Breast epithelium (tissue), 4 donors: ENCODE measurements at regions not wholly inside any gene's neighbourhood (a gene's known extent, or its start where the extent isn't known, plus 50 kb on each side); places are given as distances from the start of the nearest gene placed in this dataset.

Experiments
- DNase-seq, 2 donors: peaks; one replicate each; pipeline ENCODE4 v3.0.0-alpha.2; 2019; ENCODE audit warnings: low spot score in 2 of 2
- H3K27ac ChIP-seq, 2 donors: fragments of 200-600 bp; sonication (generic) in 1 of 2; one replicate each; pipeline ENCODE4 v1.5.1; 2016 to 2019; ENCODE audit warnings: mild to moderate bottlenecking in 1 of 2
- H3K27me3 ChIP-seq, 2 donors: fragments of 200-600 bp; sonication (generic) in 1 of 2; one replicate each; pipeline versions ENCODE4 v1.5.1 to v1.6.0; 2017 to 2019; ENCODE audit warnings: control low read depth in 1 of 2, mild to moderate bottlenecking in 1 of 2
- H3K36me3 ChIP-seq: fragments of 200-600 bp; one replicate; pipeline ENCODE4 v1.5.1; 2019
- H3K4me1 ChIP-seq, 2 donors: fragments of 200-600 bp; sonication (generic); one replicate each; pipeline ENCODE4 v1.5.1; 2016 to 2019; ENCODE audit warnings: control low read depth in 1 of 2
- H3K4me3 ChIP-seq, 3 donors: fragments of 200-600 bp; sonication (generic); 1 replicate in 2 of 3; 2 replicates in 1 of 3; pipeline ENCODE4 v1.5.1; 2016 to 2019; ENCODE audit warnings: mild to moderate bottlenecking in 3 of 3, moderate library complexity in 2 of 3
- H3K9me3 ChIP-seq, 2 donors: fragments of 200-600 bp; sonication (generic) in 1 of 2; one replicate each; pipeline ENCODE4 v1.5.1; 2016 to 2019; ENCODE audit warnings: control low read depth in 1 of 2
- CTCF ChIP-seq, 3 donors: fragments of 450-650 bp; IDR thresholded peaks; one replicate each; pipeline ENCODE4 v1.5.1; 2016 to 2017; ENCODE audit warnings: antibody characterized with exemption in 3 of 3, mild to moderate bottlenecking in 3 of 3, moderate library complexity in 3 of 3
- POLR2A ChIP-seq: fragments of 450-650 bp; IDR thresholded peaks from one replicate; pipeline ENCODE4 v1.6.1; 2016; ENCODE audit warnings: antibody characterized with exemption, mild to moderate bottlenecking, moderate library complexity
- POLR2AphosphoS5 ChIP-seq, 3 donors: sonication (generic); formaldehyde crosslinking; IDR thresholded peaks; one replicate each; pipeline ENCODE4 v1.6.1; 2017; ENCODE audit warnings: antibody characterized with exemption in 3 of 3
- intact Hi-C: fragments of 100-400 bp; cut with DNase I; formaldehyde crosslinking; loops from one replicate; pipeline ENCODE4 v1.15.1; 2023; ENCODE audit warnings: low total_unique reads

DNA sequence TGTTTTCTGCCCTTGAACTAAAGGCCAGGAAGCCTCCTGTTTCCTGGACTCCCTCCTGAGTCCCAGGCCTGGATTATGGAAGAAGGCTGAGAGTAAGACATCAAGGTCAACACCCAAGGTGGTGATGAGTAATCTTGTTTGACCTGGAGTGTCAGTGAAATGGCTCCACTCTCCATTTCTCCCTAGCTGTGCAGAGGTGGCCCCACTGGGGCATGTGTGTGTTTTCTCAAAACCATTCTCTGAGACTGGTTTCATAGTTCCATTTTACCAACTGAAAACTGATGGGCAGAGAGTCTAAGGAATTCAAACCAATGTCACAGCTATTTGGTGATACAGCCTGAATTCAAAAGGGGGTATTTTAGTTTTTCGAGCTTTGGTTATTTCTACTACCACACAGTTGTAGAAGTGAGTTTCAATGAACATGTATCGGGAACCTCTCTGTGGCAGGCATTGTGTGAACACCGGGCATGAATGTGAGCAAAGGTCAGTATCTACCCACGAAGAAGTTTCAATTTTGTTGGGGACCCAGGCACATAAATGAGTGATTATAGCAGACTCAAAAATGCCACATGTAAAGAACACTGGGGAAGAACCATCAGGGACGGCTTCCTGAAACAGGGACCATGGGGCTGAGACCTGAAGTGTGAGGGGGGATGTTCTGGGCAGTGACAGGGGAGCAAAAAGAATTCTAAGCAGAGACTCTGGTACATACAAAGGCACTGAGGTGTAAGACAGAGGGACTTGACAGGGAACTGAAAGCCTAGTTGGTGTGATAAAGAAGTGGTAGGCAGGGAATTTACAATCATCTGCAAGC is 269.6 kb upstream of the KLF4 start:
- no peak for DNase-seq
- no peak for TF ChIP-seq POLR2A
- no peak for TF ChIP-seq CTCF (IDR thresholded peaks at IDR 0.05)
- no peak for TF ChIP-seq POLR2AphosphoS5 (IDR thresholded peaks at IDR 0.05)
- H3K27me3 ChIP-seq = no peaks in the 10 kb centered on the region
- intact Hi-C loops = no loop called here
- no peaks in the 10 kb centered on the region for H3K4me1 ChIP-seq
- H3K27ac ChIP-seq = no peak overlapping the region
- no peak overlapping the region for H3K4me3 ChIP-seq
- no peaks in the 10 kb centered on the region for H3K36me3 ChIP-seq
- H3K9me3 ChIP-seq = no peaks in the 10 kb centered on the region

- intact Hi-C loops = no loop called here
- Histone ChIP-seq H3K9me3 (no peaks in the 10 kb centered on the region), H3K27ac (no peak overlapping the region), H3K36me3 (no peaks in the 10 kb centered on the region), H3K4me3 (no peak overlapping the region), H3K27me3 (no peaks in the 10 kb centered on the region), H3K4me1 (peaks cover 7 to 10% of the 10 kb centered on the region in 2 donors)
- DNase-seq = no peak
- no peak for TF ChIP-seq POLR2A
Measured at GRCh38 chr9:107756091-107756490, 266.5 kb upstream of the KLF4 start.

DNA sequence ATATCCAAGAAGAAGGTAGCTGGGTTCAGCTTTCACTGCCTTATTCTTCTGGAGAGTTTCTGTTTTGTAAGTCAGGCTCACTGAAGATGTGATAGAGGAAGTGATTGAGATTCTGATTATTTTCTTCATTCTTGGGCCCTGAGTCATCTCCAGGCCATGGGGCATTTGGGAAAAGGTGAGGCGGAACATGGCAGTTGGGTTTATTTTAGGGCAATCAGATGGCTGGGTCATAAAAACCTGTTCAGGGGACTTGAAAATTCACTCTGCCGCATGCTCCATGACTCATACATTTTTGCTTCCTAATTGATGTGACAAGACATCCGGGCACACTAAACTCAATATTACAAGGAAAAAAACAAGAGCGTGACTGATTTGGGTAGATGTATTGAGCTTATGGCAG is 265.7 kb upstream of the KLF4 start:
- no peaks in the 10 kb centered on the region for H3K27me3 ChIP-seq
- H3K9me3 ChIP-seq = no peaks in the 10 kb centered on the region
- H3K4me3 ChIP-seq = no peak overlapping the region
- H3K36me3 ChIP-seq = no peaks in the 10 kb centered on the region
- TF ChIP-seq POLR2A = no peak
- no peak for TF ChIP-seq CTCF (IDR thresholded peaks at IDR 0.05)
- peak in 1 of 3 donors; percentile 32 for TF ChIP-seq POLR2AphosphoS5 (IDR thresholded peaks at IDR 0.05)
- intact Hi-C loops = no loop called here
- peak overlapping the region; percentile 43 to 48 for H3K27ac ChIP-seq
- H3K4me1 ChIP-seq = peaks cover 7 to 11% of the 10 kb centered on the region in 2 donors
- DNase-seq = peak in 1 of 2 donors; percentile 46

GRCh38 chr9:107751567-107752210 is 262.1 kb upstream of the KLF4 start:
- no peak for TF ChIP-seq POLR2A
- peak in 1 of 3 donors; percentile 43 for TF ChIP-seq POLR2AphosphoS5 (IDR thresholded peaks at IDR 0.05)
- no peak for TF ChIP-seq CTCF (IDR thresholded peaks at IDR 0.05)
- peak in 1 of 2 donors; percentile 41 for DNase-seq
- intact Hi-C loops = no loop called here
- Histone ChIP-seq H3K27me3 (no peaks in the 10 kb centered on the region), H3K27ac (peak overlapping the region; percentile 84 to 86), H3K4me1 (peaks cover 11 to 24% of the 10 kb centered on the region in 2 donors), H3K9me3 (no peaks in the 10 kb centered on the region), H3K4me3 (no peak overlapping the region), H3K36me3 (no peaks in the 10 kb centered on the region)

GRCh38 chr9:107750741-107751566 is 261.4 kb upstream of the KLF4 start:
- peaks cover 11 to 24% of the 10 kb centered on the region in 2 donors for H3K4me1 ChIP-seq
- DNase-seq = peak; percentile 77 to 92
- H3K36me3 ChIP-seq = no peaks in the 10 kb centered on the region
- H3K27me3 ChIP-seq = no peaks in the 10 kb centered on the region
- H3K4me3 ChIP-seq = no peak overlapping the region
- H3K27ac ChIP-seq = peak overlapping the region; percentile 84 to 86
- TF ChIP-seq CTCF (IDR thresholded peaks at IDR 0.05) = no peak
- no peak for TF ChIP-seq POLR2A
- TF ChIP-seq POLR2AphosphoS5 (IDR thresholded peaks at IDR 0.05) = peak; percentile 70 to 94 (median 90)
- H3K9me3 ChIP-seq = no peaks in the 10 kb centered on the region
- intact Hi-C loops = no loop called here
